ENCODE measurements at regions not wholly inside any gene's neighbourhood (a gene's known extent, or its start where the extent isn't known, plus 50 kb on each side); places are given as distances from the start of the nearest gene placed in this dataset.

DNA sequence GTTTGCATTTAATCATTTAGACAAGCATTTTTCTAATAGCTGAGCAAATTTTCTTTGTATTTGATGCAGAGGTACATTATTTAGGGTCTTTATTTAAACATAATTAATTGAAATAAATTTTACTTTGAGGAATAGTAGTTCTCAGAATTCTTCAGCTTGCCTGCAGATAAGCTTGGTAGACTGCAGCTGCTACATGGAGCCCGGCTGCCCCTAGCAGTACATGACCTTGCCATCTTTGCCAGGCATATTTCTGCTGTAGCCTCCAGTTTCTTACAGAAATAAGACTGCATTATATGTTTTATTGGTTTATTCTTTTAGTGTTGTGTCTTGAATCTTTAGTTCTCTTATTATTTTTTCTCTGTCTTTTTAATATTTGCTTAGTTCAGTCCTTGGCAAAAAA is 396.8 kb downstream of the QKI start:
- no peak overlapping the region for H2BK12ac ChIP-seq (ENCODE audit: insufficient read length, low read depth, low read length)
- no peak overlapping the region for H2BK5ac ChIP-seq (ENCODE audit: insufficient read length, low read length)
- no peaks in the 10 kb centered on the region for H3K36me3 Mint-ChIP-seq (ENCODE audit: insufficient read depth in 1 of 3, low read depth in 3 of 3)
- H3K27me3 Mint-ChIP-seq (ENCODE audit: low read depth) = no peaks in the 10 kb centered on the region; the same call in 1 of the 2 replicates
- no peaks in the 10 kb centered on the region for H3K23me2 ChIP-seq (ENCODE audit: insufficient read length, low read depth, low read length, poor library complexity, severe bottlenecking)
- H4K5ac ChIP-seq (ENCODE audit: insufficient read length, low read depth, low read length) = no peak overlapping the region
- no peaks in the 10 kb centered on the region for H3K79me1 ChIP-seq (ENCODE audit: insufficient read depth, low read depth, low read length, poor library complexity, severe bottlenecking)
- no CpG with 5 or more reads among the region's 1 CpG for WGBS (ENCODE audit: extremely low coverage, insufficient read length, low lambda C conversion rate)
- TF ChIP-seq, protein P1, sequence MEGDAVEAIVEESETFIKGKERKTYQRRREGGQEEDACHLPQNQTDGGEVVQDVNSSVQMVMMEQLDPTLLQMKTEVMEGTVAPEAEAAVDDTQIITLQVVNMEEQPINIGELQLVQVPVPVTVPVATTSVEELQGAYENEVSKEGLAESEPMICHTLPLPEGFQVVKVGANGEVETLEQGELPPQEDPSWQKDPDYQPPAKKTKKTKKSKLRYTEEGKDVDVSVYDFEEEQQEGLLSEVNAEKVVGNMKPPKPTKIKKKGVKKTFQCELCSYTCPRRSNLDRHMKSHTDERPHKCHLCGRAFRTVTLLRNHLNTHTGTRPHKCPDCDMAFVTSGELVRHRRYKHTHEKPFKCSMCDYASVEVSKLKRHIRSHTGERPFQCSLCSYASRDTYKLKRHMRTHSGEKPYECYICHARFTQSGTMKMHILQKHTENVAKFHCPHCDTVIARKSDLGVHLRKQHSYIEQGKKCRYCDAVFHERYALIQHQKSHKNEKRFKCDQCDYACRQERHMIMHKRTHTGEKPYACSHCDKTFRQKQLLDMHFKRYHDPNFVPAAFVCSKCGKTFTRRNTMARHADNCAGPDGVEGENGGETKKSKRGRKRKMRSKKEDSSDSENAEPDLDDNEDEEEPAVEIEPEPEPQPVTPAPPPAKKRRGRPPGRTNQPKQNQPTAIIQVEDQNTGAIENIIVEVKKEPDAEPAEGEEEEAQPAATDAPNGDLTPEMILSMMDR (conservative IDR thresholded peaks at IDR 0.05) = no peak
- H3K4me2 ChIP-seq (ENCODE audit: insufficient read depth, insufficient read length, low read length) = no peak overlapping the region
- no peak for DNase-seq
- H4K91ac ChIP-seq (ENCODE audit: insufficient read length, low read depth, low read length) = no peak overlapping the region
- H3K9me3 ChIP-seq (ENCODE audit: control insufficient read depth, low read depth, low read length) = no peaks in the 10 kb centered on the region
- H3K9ac ChIP-seq (ENCODE audit: extremely low read depth, insufficient read length, low read length) = no peak overlapping the region
- H3K9me3 Mint-ChIP-seq = no peaks in the 10 kb centered on the region
- H3K18ac ChIP-seq (ENCODE audit: insufficient read length, low read depth, low read length) = no peak overlapping the region
- no peak overlapping the region for H4K8ac ChIP-seq (replicated peaks; ENCODE audit: insufficient read length, low read depth, low read length)
- no peak overlapping the region for H3K23ac ChIP-seq (ENCODE audit: insufficient read length, low read depth, low read length)
- H3K4me1 ChIP-seq (ENCODE audit: insufficient read depth, low read length) = no peaks in the 10 kb centered on the region
- H3K4me1 Mint-ChIP-seq = peaks cover 7 to 8% of the 10 kb centered on the region in 2 experiments; a peak in 3 of 4 replicates
- H2AFZ ChIP-seq (ENCODE audit: low read length) = no peak overlapping the region
- H3K79me2 ChIP-seq (ENCODE audit: insufficient read depth, low read length) = no peaks in the 10 kb centered on the region
- H2BK20ac ChIP-seq (ENCODE audit: low read depth, low read length, poor library complexity, severe bottlenecking) = no peak overlapping the region
- no peak overlapping the region for H3K27ac ChIP-seq (ENCODE audit: insufficient read length, low read depth, low read length)
- H2BK120ac ChIP-seq (ENCODE audit: low read depth, low read length, poor library complexity, severe bottlenecking) = no peak overlapping the region
- no peak overlapping the region for H3K14ac ChIP-seq (ENCODE audit: insufficient read depth, low read length)
- H3K4ac ChIP-seq (ENCODE audit: low read depth, low read length) = no peak overlapping the region
- no peak overlapping the region for H2BK15ac ChIP-seq (ENCODE audit: low read depth, low read length)
- no peak overlapping the region for H2AK5ac ChIP-seq (ENCODE audit: insufficient read length, low read length)
- no peak overlapping the region for H3K56ac ChIP-seq (ENCODE audit: insufficient read length, low read depth, low read length)
- no peak overlapping the region for H3K4me3 Mint-ChIP-seq
- no peaks in the 10 kb centered on the region for H4K20me1 ChIP-seq (ENCODE audit: control insufficient read depth, insufficient read depth, insufficient read length)
- H3K27me3 ChIP-seq (ENCODE audit: insufficient read depth, low read length) = no peaks in the 10 kb centered on the region
- no peak overlapping the region for H3T11ph ChIP-seq (ENCODE audit: low read length)
- H3K27ac Mint-ChIP-seq = no peak overlapping the region

All from H9 (cell line).